GM12878 (cell line): ENCODE measurements at regions not wholly inside any gene's neighbourhood (a gene's known extent, or its start where the extent isn't known, plus 50 kb on each side); places are given as distances from the start of the nearest gene placed in this dataset.

Experiments used
- ATAC-seq: fragments of 200-7000 bp; cut with Tn5 transposase; 3 replicates; pipeline ENCODE4 v1.9.1; 2020; ENCODE audit warnings: mild to moderate bottlenecking, moderate library complexity
- BruUV-seq: library from RNA; stranded (reverse); fragments of 400-500 nt; replicated peaks from 2 replicates; lab custom pipeline; 2021; lab: Mats Ljungman, UMichigan
- CTCF ChIA-PET: fragments of 300-600 bp; sonication (Branson Sonifier 250); formaldehyde crosslinking; extraction: SDS; loops from one replicate; lab custom pipeline; 2021; ENCODE audit warnings: inconsistent platforms; lab: Yijun Ruan, JAX
- POLR2A ChIA-PET: fragments of 350-600 bp; formaldehyde crosslinking; extraction: SDS; loops from one replicate; lab custom pipeline; 2021; ENCODE audit warnings: inconsistent platforms; lab: Charles Lee
- RAD21 ChIA-PET: fragments of 300-600 bp; sonication (Branson Sonifier 250); formaldehyde crosslinking; loops from one replicate; lab custom pipeline; 2023; ENCODE audit warnings: antibody characterized with exemption; ENCODE audit not compliant: unreplicated experiment; lab: Charles Lee
- SMC1A ChIA-PET: fragments of 300-600 bp; sonication (Branson Sonifier 250); formaldehyde crosslinking; loops from one replicate; lab custom pipeline; 2023; ENCODE audit not compliant: unreplicated experiment, uncharacterized antibody; lab: Charles Lee
- DNase-seq: peaks from one replicate; pipeline ENCODE4 v3.0.0-alpha.2; 2011; ENCODE audit warnings: low read depth, low spot score
- FAIRE-seq: peaks from 3 replicates; lab custom pipeline; 2011; peaks lifted over from hg19 to GRCh38; lab: Jason Lieb, UNC
- H2AFZ ChIP-seq: 2 replicates; pipeline ENCODE4 v1.6.0; 2011; ENCODE audit warnings: low read depth, low read length, control low read depth; ENCODE audit not compliant: control insufficient read depth
- H3K27ac ChIP-seq: 2 replicates; pipeline ENCODE4 v1.5.1; 2011; ENCODE audit warnings: control low read depth; ENCODE audit not compliant: control insufficient read depth, insufficient read depth
- H3K27me3 ChIP-seq, 2 experiments: replicated peaks in 1 of 2; 2 replicates each; pipeline versions ENCODE4 v1.6.0 to v1.6.1; 2011; ENCODE audit warnings: low read length in 1 of 2; ENCODE audit not compliant: control insufficient read depth in 2 of 2, insufficient read depth in 2 of 2
- H3K36me3 ChIP-seq, 2 experiments: 2 replicates each; pipeline ENCODE4 v1.5.1; 2011; ENCODE audit warnings: low read length in 1 of 2; ENCODE audit not compliant: control insufficient read depth in 2 of 2, insufficient read depth in 2 of 2
- H3K4me1 ChIP-seq: 2 replicates; pipeline ENCODE4 v1.6.1; 2011; ENCODE audit warnings: mild to moderate bottlenecking, low read length, moderate library complexity, mixed read lengths; ENCODE audit not compliant: control insufficient read depth, insufficient read depth
- H3K4me2 ChIP-seq: 2 replicates; pipeline ENCODE4 v1.6.0; 2011; ENCODE audit warnings: control low read depth; ENCODE audit not compliant: control insufficient read depth, insufficient read depth
- H3K4me3 ChIP-seq: fragments of 200-600 bp; sonication (generic); 2 replicates; pipeline ENCODE4 v1.5.1; 2016
- H3K79me2 ChIP-seq: 2 replicates; pipeline ENCODE4 v1.6.0; 2011; ENCODE audit warnings: low read length; ENCODE audit not compliant: control insufficient read depth, insufficient read depth
- H3K9ac ChIP-seq: 2 replicates; pipeline ENCODE4 v1.8.0; 2011; ENCODE audit warnings: low read length, control low read depth, mixed read lengths; ENCODE audit not compliant: control insufficient read depth, insufficient read depth
- H3K9me3 ChIP-seq: replicated peaks from 3 replicates; pipeline ENCODE4 v1.5.1; 2011; ENCODE audit warnings: mild to moderate bottlenecking, low read length; ENCODE audit not compliant: control insufficient read depth, insufficient read depth
- H4K20me1 ChIP-seq: 2 replicates; pipeline ENCODE4 v1.6.0; 2011; ENCODE audit not compliant: control insufficient read depth, insufficient read depth
- SUPT20H ChIP-seq: IDR thresholded peaks from 2 replicates; pipeline ENCODE4 v1.6.1; 2011; ENCODE audit warnings: low read depth, mild to moderate bottlenecking, low read length, moderate library complexity, borderline replicate concordance; ENCODE audit not compliant: control insufficient read depth
- ZSCAN29 ChIP-seq: fragments of 450-650 bp; IDR thresholded peaks from 2 replicates; pipeline ENCODE4 v1.6.1; 2017; ENCODE audit warnings: mild to moderate bottlenecking, moderate library complexity
- WGBS: methylation state at CpG from one replicate; pipeline ENCODE4 v1.1.6; 2016; ENCODE audit warnings: low lambda C conversion rate; ENCODE audit not compliant: insufficient replicate concordance, insufficient coverage; ENCODE audit errors: missing lambda C conversion rate; 5-methylcytosine and 5-hydroxymethylcytosine counted together
- in situ Hi-C: fragments of 300-500 bp; cut with MboI; formaldehyde crosslinking; loops from 9 replicates; pipeline ENCODE4 v1.14.3; 2018; ENCODE audit warnings: mixed read lengths
- intact Hi-C: fragments of 100-400 bp; cut with micrococcal nuclease; formaldehyde crosslinking; loops from one replicate; pipeline ENCODE4 v1.14.2; 2022; ENCODE audit not compliant: unreplicated experiment
- TF ChIP-seq, protein P1 (sequence below): fragments of 450-650 bp; conservative IDR thresholded peaks from 2 replicates; pipeline ENCODE4 v1.6.1; 2017; ENCODE audit warnings: mild to moderate bottlenecking, moderate library complexity
- TF ChIP-seq, protein P2 (sequence below): fragments of 450-650 bp; IDR thresholded peaks from 2 replicates; pipeline ENCODE4 v1.6.1; 2018; ENCODE audit warnings: mild to moderate bottlenecking, low read depth, moderate library complexity; ENCODE audit not compliant: partially characterized antibody
- TF ChIP-seq, protein P3 (sequence below): fragments of 450-650 bp; IDR thresholded peaks from 2 replicates; pipeline ENCODE4 v1.6.1; 2017; ENCODE audit warnings: mild to moderate bottlenecking, moderate library complexity

DNA sequence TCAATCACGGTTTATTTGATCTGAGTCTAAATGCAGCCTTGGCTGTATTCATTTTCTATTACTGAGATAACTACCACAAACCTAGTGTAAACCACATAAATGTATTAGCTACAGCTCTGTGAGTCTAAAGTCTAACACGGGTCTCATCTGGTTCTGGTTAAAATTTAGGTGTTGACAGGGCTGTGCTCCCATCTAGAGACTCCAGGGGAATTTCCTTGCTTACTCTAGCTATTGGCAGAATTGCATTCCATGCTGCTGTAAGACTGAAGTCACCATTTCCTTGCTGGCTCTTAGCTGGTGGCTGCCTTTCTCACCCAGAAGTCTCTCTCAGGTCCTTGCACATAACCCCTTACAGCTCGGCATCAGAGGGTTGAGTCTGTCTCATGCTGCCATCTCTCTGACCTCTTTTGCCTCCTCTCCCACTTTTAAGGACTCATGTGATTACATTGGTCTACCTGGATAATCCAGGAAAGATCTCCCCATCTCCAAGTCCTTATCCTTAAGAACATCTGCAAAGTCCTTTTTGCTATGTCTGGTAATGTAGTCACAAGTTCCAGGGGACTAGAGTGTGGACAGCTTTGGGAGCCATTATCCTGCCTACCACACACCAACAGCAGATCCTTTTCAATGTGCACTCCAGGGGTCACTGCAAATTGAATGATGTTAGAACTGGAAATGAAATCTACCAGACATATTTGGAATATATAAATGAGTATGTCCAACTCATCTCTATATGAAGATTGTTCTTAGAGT lies 207.0 kb upstream of the AGAP1 start:
- CTCF ChIA-PET, result no interaction called here
- intact Hi-C loops, result no loop called here
- no peak for ATAC-seq
- Histone ChIP-seq H2AFZ (no peak overlapping the region), H4K20me1 (no peaks in the 10 kb centered on the region), H3K27me3 (no peaks in the 10 kb centered on the region), H3K4me2 (no peak overlapping the region), H3K4me1 (no peaks in the 10 kb centered on the region), H3K4me3 (no peak overlapping the region), H3K79me2 (no peaks in the 10 kb centered on the region), H3K9ac (no peak overlapping the region), H3K27ac (no peak overlapping the region), H3K9me3 (no peaks in the 10 kb centered on the region), H3K36me3 (no peaks in the 10 kb centered on the region)
- no peak for DNase-seq
- RAD21 ChIA-PET, result no interaction called here
- TF ChIP-seq, protein P1, sequence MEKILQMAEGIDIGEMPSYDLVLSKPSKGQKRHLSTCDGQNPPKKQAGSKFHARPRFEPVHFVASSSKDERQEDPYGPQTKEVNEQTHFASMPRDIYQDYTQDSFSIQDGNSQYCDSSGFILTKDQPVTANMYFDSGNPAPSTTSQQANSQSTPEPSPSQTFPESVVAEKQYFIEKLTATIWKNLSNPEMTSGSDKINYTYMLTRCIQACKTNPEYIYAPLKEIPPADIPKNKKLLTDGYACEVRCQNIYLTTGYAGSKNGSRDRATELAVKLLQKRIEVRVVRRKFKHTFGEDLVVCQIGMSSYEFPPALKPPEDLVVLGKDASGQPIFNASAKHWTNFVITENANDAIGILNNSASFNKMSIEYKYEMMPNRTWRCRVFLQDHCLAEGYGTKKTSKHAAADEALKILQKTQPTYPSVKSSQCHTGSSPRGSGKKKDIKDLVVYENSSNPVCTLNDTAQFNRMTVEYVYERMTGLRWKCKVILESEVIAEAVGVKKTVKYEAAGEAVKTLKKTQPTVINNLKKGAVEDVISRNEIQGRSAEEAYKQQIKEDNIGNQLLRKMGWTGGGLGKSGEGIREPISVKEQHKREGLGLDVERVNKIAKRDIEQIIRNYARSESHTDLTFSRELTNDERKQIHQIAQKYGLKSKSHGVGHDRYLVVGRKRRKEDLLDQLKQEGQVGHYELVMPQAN, result no peak
- SMC1A ChIA-PET, result no interaction called here
- BruUV-seq, result no TSS peak
- FAIRE-seq, result no peak
- 2% methylated on average over 3 of the region's 3 CpGs for WGBS
- in situ Hi-C loops, result no loop called here
- POLR2A ChIA-PET, result no interaction called here

DNA sequence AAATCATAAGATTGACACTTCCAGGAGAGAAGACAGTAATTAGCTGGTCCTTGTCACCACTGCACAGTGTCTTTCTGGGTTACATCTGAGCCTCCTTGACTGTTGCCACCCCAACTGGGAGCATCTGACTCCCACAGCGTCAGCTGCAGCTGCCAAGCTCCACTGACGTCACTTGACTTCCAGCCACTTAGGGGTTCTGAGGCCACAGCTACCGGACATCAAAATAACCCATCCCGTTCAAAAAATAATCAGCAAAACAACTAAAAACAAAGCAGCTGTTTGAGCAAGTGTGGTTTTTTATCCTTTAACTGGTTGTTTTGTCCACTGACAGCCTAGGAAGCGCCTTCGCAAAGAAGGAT lies 206.5 kb upstream of the AGAP1 start:
- H4K20me1 ChIP-seq, result no peaks in the 10 kb centered on the region
- no peak overlapping the region for H3K9ac ChIP-seq
- FAIRE-seq, result no peak
- H3K4me3 ChIP-seq, result no peak overlapping the region
- DNase-seq, result no peak
- ChIA-PET RAD21 (no interaction called here), POLR2A (no interaction called here), CTCF (no interaction called here), SMC1A (no interaction called here)
- no peaks in the 10 kb centered on the region for H3K27me3 ChIP-seq
- no peak overlapping the region for H3K27ac ChIP-seq
- H3K4me1 ChIP-seq, result no peaks in the 10 kb centered on the region
- intact Hi-C loops (no loop called here), in situ Hi-C loops (no loop called here)
- no peaks in the 10 kb centered on the region for H3K36me3 ChIP-seq
- no peak overlapping the region for H2AFZ ChIP-seq
- BruUV-seq, result no TSS peak
- no peak for ATAC-seq
- no peaks in the 10 kb centered on the region for H3K79me2 ChIP-seq
- 51% methylated on average over 6 of the region's 6 CpGs for WGBS
- no peak overlapping the region for H3K4me2 ChIP-seq
- H3K9me3 ChIP-seq, result no peaks in the 10 kb centered on the region
- TF ChIP-seq SUPT20H (no peak), ZSCAN29 (no peak)
- TF ChIP-seq, protein P2, sequence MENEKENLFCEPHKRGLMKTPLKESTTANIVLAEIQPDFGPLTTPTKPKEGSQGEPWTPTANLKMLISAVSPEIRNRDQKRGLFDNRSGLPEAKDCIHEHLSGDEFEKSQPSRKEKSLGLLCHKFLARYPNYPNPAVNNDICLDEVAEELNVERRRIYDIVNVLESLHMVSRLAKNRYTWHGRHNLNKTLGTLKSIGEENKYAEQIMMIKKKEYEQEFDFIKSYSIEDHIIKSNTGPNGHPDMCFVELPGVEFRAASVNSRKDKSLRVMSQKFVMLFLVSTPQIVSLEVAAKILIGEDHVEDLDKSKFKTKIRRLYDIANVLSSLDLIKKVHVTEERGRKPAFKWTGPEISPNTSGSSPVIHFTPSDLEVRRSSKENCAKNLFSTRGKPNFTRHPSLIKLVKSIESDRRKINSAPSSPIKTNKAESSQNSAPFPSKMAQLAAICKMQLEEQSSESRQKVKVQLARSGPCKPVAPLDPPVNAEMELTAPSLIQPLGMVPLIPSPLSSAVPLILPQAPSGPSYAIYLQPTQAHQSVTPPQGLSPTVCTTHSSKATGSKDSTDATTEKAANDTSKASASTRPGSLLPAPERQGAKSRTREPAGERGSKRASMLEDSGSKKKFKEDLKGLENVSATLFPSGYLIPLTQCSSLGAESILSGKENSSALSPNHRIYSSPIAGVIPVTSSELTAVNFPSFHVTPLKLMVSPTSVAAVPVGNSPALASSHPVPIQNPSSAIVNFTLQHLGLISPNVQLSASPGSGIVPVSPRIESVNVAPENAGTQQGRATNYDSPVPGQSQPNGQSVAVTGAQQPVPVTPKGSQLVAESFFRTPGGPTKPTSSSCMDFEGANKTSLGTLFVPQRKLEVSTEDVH, result no peak
- TF ChIP-seq, protein P3, sequence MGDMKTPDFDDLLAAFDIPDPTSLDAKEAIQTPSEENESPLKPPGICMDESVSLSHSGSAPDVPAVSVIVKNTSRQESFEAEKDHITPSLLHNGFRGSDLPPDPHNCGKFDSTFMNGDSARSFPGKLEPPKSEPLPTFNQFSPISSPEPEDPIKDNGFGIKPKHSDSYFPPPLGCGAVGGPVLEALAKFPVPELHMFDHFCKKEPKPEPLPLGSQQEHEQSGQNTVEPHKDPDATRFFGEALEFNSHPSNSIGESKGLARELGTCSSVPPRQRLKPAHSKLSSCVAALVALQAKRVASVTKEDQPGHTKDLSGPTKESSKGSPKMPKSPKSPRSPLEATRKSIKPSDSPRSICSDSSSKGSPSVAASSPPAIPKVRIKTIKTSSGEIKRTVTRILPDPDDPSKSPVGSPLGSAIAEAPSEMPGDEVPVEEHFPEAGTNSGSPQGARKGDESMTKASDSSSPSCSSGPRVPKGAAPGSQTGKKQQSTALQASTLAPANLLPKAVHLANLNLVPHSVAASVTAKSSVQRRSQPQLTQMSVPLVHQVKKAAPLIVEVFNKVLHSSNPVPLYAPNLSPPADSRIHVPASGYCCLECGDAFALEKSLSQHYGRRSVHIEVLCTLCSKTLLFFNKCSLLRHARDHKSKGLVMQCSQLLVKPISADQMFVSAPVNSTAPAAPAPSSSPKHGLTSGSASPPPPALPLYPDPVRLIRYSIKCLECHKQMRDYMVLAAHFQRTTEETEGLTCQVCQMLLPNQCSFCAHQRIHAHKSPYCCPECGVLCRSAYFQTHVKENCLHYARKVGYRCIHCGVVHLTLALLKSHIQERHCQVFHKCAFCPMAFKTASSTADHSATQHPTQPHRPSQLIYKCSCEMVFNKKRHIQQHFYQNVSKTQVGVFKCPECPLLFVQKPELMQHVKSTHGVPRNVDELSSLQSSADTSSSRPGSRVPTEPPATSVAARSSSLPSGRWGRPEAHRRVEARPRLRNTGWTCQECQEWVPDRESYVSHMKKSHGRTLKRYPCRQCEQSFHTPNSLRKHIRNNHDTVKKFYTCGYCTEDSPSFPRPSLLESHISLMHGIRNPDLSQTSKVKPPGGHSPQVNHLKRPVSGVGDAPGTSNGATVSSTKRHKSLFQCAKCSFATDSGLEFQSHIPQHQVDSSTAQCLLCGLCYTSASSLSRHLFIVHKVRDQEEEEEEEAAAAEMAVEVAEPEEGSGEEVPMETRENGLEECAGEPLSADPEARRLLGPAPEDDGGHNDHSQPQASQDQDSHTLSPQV, result no peak
